ENCODE measurements at regions not wholly inside any gene's neighbourhood (a gene's known extent, or its start where the extent isn't known, plus 50 kb on each side); places are given as distances from the start of the nearest gene placed in this dataset.

DNA sequence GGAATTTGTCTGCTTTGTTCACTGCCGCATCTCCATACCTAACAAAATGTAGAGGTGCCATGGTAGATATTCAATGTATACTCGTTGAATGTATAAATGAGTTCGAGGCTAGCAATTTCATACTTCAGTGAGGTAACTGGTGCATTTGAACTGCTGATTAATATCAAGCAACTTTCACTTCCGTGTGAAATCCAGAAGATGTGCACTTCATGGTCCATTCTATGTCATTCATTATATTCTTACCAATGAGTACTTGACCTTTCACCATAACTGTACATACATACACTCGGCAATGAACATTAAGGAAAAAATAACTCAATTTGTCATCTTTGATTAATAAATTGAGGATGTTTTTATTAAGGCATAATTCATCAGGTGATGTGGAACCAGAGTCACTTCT lies 598.5 kb downstream of the ZNF385D start:
- H3K9me3 ChIP-seq (ENCODE audit: insufficient read depth in 2 of 2, low read depth in 1 of 2, low read length in 1 of 2) = no peaks in the 10 kb centered on the region
- no peaks in the 10 kb centered on the region for H3K79me2 ChIP-seq (ENCODE audit: control insufficient read depth in 1 of 2, insufficient read depth in 2 of 2, low read length in 2 of 2)
- H2BK120ac ChIP-seq (replicated peaks; ENCODE audit: low read depth, low read length) = no peak overlapping the region
- no peak overlapping the region for H4K91ac ChIP-seq (replicated peaks; ENCODE audit: insufficient read length, low read length)
- no peak overlapping the region for H2BK20ac ChIP-seq (ENCODE audit: low read length)
- no peak overlapping the region for H2AK5ac ChIP-seq (ENCODE audit: low read depth, low read length)
- H3K4me2 ChIP-seq (ENCODE audit: insufficient read depth in 1 of 2, low read depth in 2 of 2, low read length in 2 of 2) = no peak overlapping the region
- H3K27ac ChIP-seq (ENCODE audit: low read depth, low read length) = no peak overlapping the region
- ChIA-PET CTCF (ENCODE audit: partially characterized antibody) (interaction anchor here (1.3 kb wide), 1 partner anchor 18 kb away, joined by 4 read pairs; no protein-coding TSS in a partner anchor), POLR2A (ENCODE audit: partially characterized antibody) (no interaction called here)
- TF ChIP-seq TEAD4 (IDR thresholded peaks at IDR 0.05; ENCODE audit: low read depth, low read length) (no peak), EZH2 (IDR thresholded peaks at IDR 0.05; ENCODE audit: low read depth, low read length, severe bottlenecking) (no peak), CHD1 (IDR thresholded peaks at IDR 0.05; ENCODE audit: low read depth, low read length) (no peak), SP2 (IDR thresholded peaks at IDR 0.05; ENCODE audit: low read length) (no peak), ZNF274 (IDR thresholded peaks at IDR 0.05; ENCODE audit: borderline replicate concordance, extremely low read depth, low read length) (no peak), CEBPB (IDR thresholded peaks at IDR 0.05; ENCODE audit: low read depth, low read length) (no peak), RBBP5 (IDR thresholded peaks at IDR 0.05; ENCODE audit: borderline replicate concordance, low read depth, low read length) (no peak), SP1 (IDR thresholded peaks at IDR 0.05; ENCODE audit: low read depth, low read length) (no peak), SIRT6 (IDR thresholded peaks at IDR 0.05; ENCODE audit: low read length) (no peak), SIX5 (IDR thresholded peaks at IDR 0.05; ENCODE audit: low read depth, low read length) (no peak), CTBP2 (IDR thresholded peaks at IDR 0.05; ENCODE audit: borderline replicate concordance, insufficient read depth, insufficient read length, low read length) (no peak), EP300 (IDR thresholded peaks at IDR 0.05; ENCODE audit: borderline replicate concordance in 1 of 2, low read depth in 2 of 2, low read length in 2 of 2) (no peak), GTF2F1 (IDR thresholded peaks at IDR 0.05; ENCODE audit: borderline replicate concordance, low read depth, low read length) (no peak)
- TF ChIP-seq, protein P1, sequence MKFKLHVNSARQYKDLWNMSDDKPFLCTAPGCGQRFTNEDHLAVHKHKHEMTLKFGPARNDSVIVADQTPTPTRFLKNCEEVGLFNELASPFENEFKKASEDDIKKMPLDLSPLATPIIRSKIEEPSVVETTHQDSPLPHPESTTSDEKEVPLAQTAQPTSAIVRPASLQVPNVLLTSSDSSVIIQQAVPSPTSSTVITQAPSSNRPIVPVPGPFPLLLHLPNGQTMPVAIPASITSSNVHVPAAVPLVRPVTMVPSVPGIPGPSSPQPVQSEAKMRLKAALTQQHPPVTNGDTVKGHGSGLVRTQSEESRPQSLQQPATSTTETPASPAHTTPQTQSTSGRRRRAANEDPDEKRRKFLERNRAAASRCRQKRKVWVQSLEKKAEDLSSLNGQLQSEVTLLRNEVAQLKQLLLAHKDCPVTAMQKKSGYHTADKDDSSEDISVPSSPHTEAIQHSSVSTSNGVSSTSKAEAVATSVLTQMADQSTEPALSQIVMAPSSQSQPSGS (IDR thresholded peaks at IDR 0.05; ENCODE audit: low read length) = no peak
- H3K23me2 ChIP-seq (ENCODE audit: low read depth, low read length) = no peaks in the 10 kb centered on the region
- no peak overlapping the region for H3K14ac ChIP-seq (ENCODE audit: insufficient read length)
- DNase-seq (ENCODE audit: low read depth in 1 of 2, low spot score in 2 of 2) (no peak), FAIRE-seq (no peak)
- H3K4me3 ChIP-seq (ENCODE audit: extremely low read depth in 1 of 4, insufficient read depth in 2 of 4, low read depth in 3 of 4, low read length in 4 of 4) = no peak overlapping the region
- H4K20me1 ChIP-seq (replicated peaks in 1 of 2; ENCODE audit: control insufficient read depth in 1 of 2, insufficient read depth in 2 of 2, low read length in 2 of 2) = no peaks in the 10 kb centered on the region
- H2AFZ ChIP-seq (ENCODE audit: low read length) = no peak overlapping the region
- H4K8ac ChIP-seq (ENCODE audit: extremely low read depth, insufficient read depth, low read length) = no peak overlapping the region
- H4K5ac ChIP-seq (ENCODE audit: insufficient read length, low read depth, low read length) = no peak overlapping the region
- no peaks in the 10 kb centered on the region for H3K27me3 ChIP-seq (replicated peaks in 1 of 4; ENCODE audit: control insufficient read depth in 3 of 4, extremely low read depth in 1 of 4, insufficient read depth in 3 of 4, low read length in 3 of 4)
- no peaks in the 10 kb centered on the region for H3K36me3 ChIP-seq (ENCODE audit: control insufficient read depth in 2 of 4, insufficient read depth in 4 of 4, low read length in 3 of 4)
- no peaks in the 10 kb centered on the region for H3K4me1 ChIP-seq (replicated peaks in 1 of 4; ENCODE audit: control insufficient read depth in 3 of 4, insufficient read depth in 4 of 4, low read length in 3 of 4)
- H3K4ac ChIP-seq (replicated peaks; ENCODE audit: insufficient read length, low read depth, low read length) = no peak overlapping the region
- H2BK12ac ChIP-seq (ENCODE audit: low read depth, low read length) = no peak overlapping the region
- no peak overlapping the region for H3K23ac ChIP-seq (ENCODE audit: insufficient read length)
- 92% methylated on average over 5 of the region's 5 CpGs; no CpG with 5 or more reads in 1 of the 2 experiments for WGBS, 2 experiments (ENCODE audit: extremely low coverage in 1 of 2, insufficient coverage in 1 of 2, insufficient read length in 1 of 2, insufficient replicate concordance in 2 of 2, low coverage in 1 of 2, low lambda C conversion rate in 2 of 2, missing lambda C conversion rate in 1 of 2)
- no peaks in the 10 kb centered on the region; the same call in 1 of the 2 replicates for H3K79me1 ChIP-seq (ENCODE audit: low read depth, low read length)
- no peak overlapping the region for H2BK5ac ChIP-seq (ENCODE audit: low read depth, low read length)
- H3K18ac ChIP-seq (ENCODE audit: extremely low read depth, low read length) = no peak overlapping the region
- H2BK15ac ChIP-seq (ENCODE audit: low read length) = no peak overlapping the region
- no peak overlapping the region for H3K9ac ChIP-seq (replicated peaks in 1 of 4; ENCODE audit: extremely low read depth in 1 of 4, low read depth in 3 of 4, low read length in 3 of 4)
- H3K56ac ChIP-seq (replicated peaks; ENCODE audit: insufficient read length, low read depth, low read length) = no peak overlapping the region
